OCI-LY7 (cell line): ENCODE measurements at regions not wholly inside any gene's neighbourhood (a gene's known extent, or its start where the extent isn't known, plus 50 kb on each side); places are given as distances from the start of the nearest gene placed in this dataset.

Source experiments
- EZH2phosphoT487 ChIP-seq: fragments of 200-600 bp; sonication (generic); IDR thresholded peaks from 2 replicates; pipeline ENCODE4 v1.6.1; 2018; ENCODE audit warnings: low read depth, borderline replicate concordance, mild to moderate bottlenecking, mixed run types, antibody characterized with exemption, low read length, moderate library complexity, mixed read lengths
- TF ChIP-seq, protein P1 (sequence below): fragments of 200-600 bp; sonication (generic); conservative IDR thresholded peaks from 2 replicates; pipeline ENCODE4 v1.5.1; 2014; ENCODE audit warnings: mild to moderate bottlenecking, antibody characterized with exemption, low read length, moderate library complexity, mixed read lengths

DNA sequence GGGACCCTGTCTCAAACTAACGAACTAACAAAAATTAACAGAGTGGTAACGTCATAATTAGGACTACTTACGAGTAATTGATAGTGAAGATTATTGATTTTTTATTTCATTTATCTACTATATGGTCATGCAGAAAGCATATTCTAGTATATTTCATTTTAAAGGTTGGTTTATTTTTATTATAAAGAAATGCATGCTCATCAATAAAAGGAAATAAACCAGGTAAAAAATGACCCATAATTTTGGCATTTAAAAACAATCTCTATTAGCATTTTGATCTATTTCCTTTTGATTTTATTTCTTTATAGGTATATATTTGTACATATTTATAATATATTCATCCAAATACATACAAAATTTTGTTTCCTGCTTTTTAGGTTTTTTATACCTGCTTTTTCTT lies 401.4 kb upstream of the ID4 start:
- no peak for TF ChIP-seq EZH2phosphoT487
- TF ChIP-seq, protein P1, sequence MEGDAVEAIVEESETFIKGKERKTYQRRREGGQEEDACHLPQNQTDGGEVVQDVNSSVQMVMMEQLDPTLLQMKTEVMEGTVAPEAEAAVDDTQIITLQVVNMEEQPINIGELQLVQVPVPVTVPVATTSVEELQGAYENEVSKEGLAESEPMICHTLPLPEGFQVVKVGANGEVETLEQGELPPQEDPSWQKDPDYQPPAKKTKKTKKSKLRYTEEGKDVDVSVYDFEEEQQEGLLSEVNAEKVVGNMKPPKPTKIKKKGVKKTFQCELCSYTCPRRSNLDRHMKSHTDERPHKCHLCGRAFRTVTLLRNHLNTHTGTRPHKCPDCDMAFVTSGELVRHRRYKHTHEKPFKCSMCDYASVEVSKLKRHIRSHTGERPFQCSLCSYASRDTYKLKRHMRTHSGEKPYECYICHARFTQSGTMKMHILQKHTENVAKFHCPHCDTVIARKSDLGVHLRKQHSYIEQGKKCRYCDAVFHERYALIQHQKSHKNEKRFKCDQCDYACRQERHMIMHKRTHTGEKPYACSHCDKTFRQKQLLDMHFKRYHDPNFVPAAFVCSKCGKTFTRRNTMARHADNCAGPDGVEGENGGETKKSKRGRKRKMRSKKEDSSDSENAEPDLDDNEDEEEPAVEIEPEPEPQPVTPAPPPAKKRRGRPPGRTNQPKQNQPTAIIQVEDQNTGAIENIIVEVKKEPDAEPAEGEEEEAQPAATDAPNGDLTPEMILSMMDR, result no peak
